ENCODE measurements at regions not wholly inside any gene's neighbourhood (a gene's known extent, or its start where the extent isn't known, plus 50 kb on each side); places are given as distances from the start of the nearest gene placed in this dataset.

GRCh38 chr9:129278391-129279237 lies 100.6 kb upstream of the IER5L start:
- Histone ChIP-seq H3K27ac (ENCODE audit: low read length) (no peak overlapping the region), H3K27me3 (ENCODE audit: control insufficient read depth in 1 of 2, insufficient read depth in 2 of 2, low read length in 2 of 2) (no peaks in the 10 kb centered on the region), H3K36me3 (ENCODE audit: control insufficient read depth in 2 of 2, insufficient read depth in 2 of 2, low read length in 2 of 2) (no peaks in the 10 kb centered on the region), H3K9me3 (ENCODE audit: control insufficient read depth in 2 of 2, low read length in 2 of 2) (no peaks in the 10 kb centered on the region), H3K4me1 (ENCODE audit: control insufficient read depth, insufficient read depth, low read length) (peaks cover 1% of the 10 kb centered on the region), H3K4me3 (ENCODE audit: low read length in 2 of 2) (no peak overlapping the region), H3K9ac (ENCODE audit: low read length in 2 of 2) (no peak overlapping the region)

- no peaks in the 10 kb centered on the region for H3K36me3 ChIP-seq (ENCODE audit: control insufficient read depth in 2 of 2, insufficient read depth in 2 of 2, low read length in 2 of 2)
- H3K27ac ChIP-seq (ENCODE audit: low read length), result no peak overlapping the region
- H3K27me3 ChIP-seq (ENCODE audit: control insufficient read depth in 1 of 2, insufficient read depth in 2 of 2, low read length in 2 of 2), result no peaks in the 10 kb centered on the region
- H3K9me3 ChIP-seq (ENCODE audit: control insufficient read depth in 2 of 2, low read length in 2 of 2), result no peaks in the 10 kb centered on the region
- no peaks in the 10 kb centered on the region for H3K4me1 ChIP-seq (ENCODE audit: control insufficient read depth, insufficient read depth, low read length)
- no peak overlapping the region for H3K9ac ChIP-seq (ENCODE audit: low read length in 2 of 2)
- H3K4me3 ChIP-seq (ENCODE audit: low read length in 2 of 2), result no peak overlapping the region
Observed at GRCh38 chr9:129276486-129277230, 98.6 kb upstream of the IER5L start.

- Histone ChIP-seq H3K4me1 (ENCODE audit: control insufficient read depth, insufficient read depth, low read length) (no peaks in the 10 kb centered on the region), H3K27ac (ENCODE audit: low read length) (no peak overlapping the region), H3K27me3 (ENCODE audit: control insufficient read depth in 1 of 2, insufficient read depth in 2 of 2, low read length in 2 of 2) (no peaks in the 10 kb centered on the region), H3K36me3 (ENCODE audit: control insufficient read depth in 2 of 2, insufficient read depth in 2 of 2, low read length in 2 of 2) (no peaks in the 10 kb centered on the region), H3K4me3 (ENCODE audit: low read length in 2 of 2) (no peak overlapping the region), H3K9me3 (ENCODE audit: control insufficient read depth in 2 of 2, low read length in 2 of 2) (no peaks in the 10 kb centered on the region), H3K9ac (ENCODE audit: low read length in 2 of 2) (no peak overlapping the region)
Observed at GRCh38 chr9:129275626-129276247, 97.7 kb upstream of the IER5L start.

- no peaks in the 10 kb centered on the region for H3K9me3 ChIP-seq (ENCODE audit: control insufficient read depth in 2 of 2, low read length in 2 of 2)
- H3K9ac ChIP-seq (ENCODE audit: low read length in 2 of 2), result no peak overlapping the region
- H3K27ac ChIP-seq (ENCODE audit: low read length), result no peak overlapping the region
- no peaks in the 10 kb centered on the region for H3K4me1 ChIP-seq (ENCODE audit: control insufficient read depth, insufficient read depth, low read length)
- H3K27me3 ChIP-seq (ENCODE audit: control insufficient read depth in 1 of 2, insufficient read depth in 2 of 2, low read length in 2 of 2), result no peaks in the 10 kb centered on the region
- no peaks in the 10 kb centered on the region for H3K36me3 ChIP-seq (ENCODE audit: control insufficient read depth in 2 of 2, insufficient read depth in 2 of 2, low read length in 2 of 2)
- no peak overlapping the region for H3K4me3 ChIP-seq (ENCODE audit: low read length in 2 of 2)
Observed at GRCh38 chr9:129273941-129274684, 96.1 kb upstream of the IER5L start.

- Histone ChIP-seq H3K9ac (ENCODE audit: low read length in 2 of 2) (no peak overlapping the region), H3K27ac (ENCODE audit: low read length) (no peak overlapping the region), H3K4me1 (ENCODE audit: control insufficient read depth, insufficient read depth, low read length) (no peaks in the 10 kb centered on the region), H3K36me3 (ENCODE audit: control insufficient read depth in 2 of 2, insufficient read depth in 2 of 2, low read length in 2 of 2) (no peaks in the 10 kb centered on the region), H3K4me3 (ENCODE audit: low read length in 2 of 2) (no peak overlapping the region), H3K9me3 (ENCODE audit: control insufficient read depth in 2 of 2, low read length in 2 of 2) (no peaks in the 10 kb centered on the region), H3K27me3 (ENCODE audit: control insufficient read depth in 1 of 2, insufficient read depth in 2 of 2, low read length in 2 of 2) (no peaks in the 10 kb centered on the region)
Observed at GRCh38 chr9:129273136-129273895, 95.3 kb upstream of the IER5L start.

GRCh38 chr9:129272348-129273025 lies 94.4 kb upstream of the IER5L start:
- Histone ChIP-seq H3K4me1 (ENCODE audit: control insufficient read depth, insufficient read depth, low read length) (no peaks in the 10 kb centered on the region), H3K9me3 (ENCODE audit: control insufficient read depth in 2 of 2, low read length in 2 of 2) (no peaks in the 10 kb centered on the region), H3K36me3 (ENCODE audit: control insufficient read depth in 2 of 2, insufficient read depth in 2 of 2, low read length in 2 of 2) (no peaks in the 10 kb centered on the region), H3K4me3 (ENCODE audit: low read length in 2 of 2) (no peak overlapping the region), H3K27me3 (ENCODE audit: control insufficient read depth in 1 of 2, insufficient read depth in 2 of 2, low read length in 2 of 2) (no peaks in the 10 kb centered on the region), H3K27ac (ENCODE audit: low read length) (no peak overlapping the region), H3K9ac (ENCODE audit: low read length in 2 of 2) (no peak overlapping the region)

- Histone ChIP-seq H3K9ac (ENCODE audit: low read length in 2 of 2) (no peak overlapping the region), H3K4me3 (ENCODE audit: low read length in 2 of 2) (no peak overlapping the region), H3K4me1 (ENCODE audit: control insufficient read depth, insufficient read depth, low read length) (no peaks in the 10 kb centered on the region), H3K27me3 (ENCODE audit: control insufficient read depth in 1 of 2, insufficient read depth in 2 of 2, low read length in 2 of 2) (no peaks in the 10 kb centered on the region), H3K9me3 (ENCODE audit: control insufficient read depth in 2 of 2, low read length in 2 of 2) (no peaks in the 10 kb centered on the region), H3K36me3 (ENCODE audit: control insufficient read depth in 2 of 2, insufficient read depth in 2 of 2, low read length in 2 of 2) (no peaks in the 10 kb centered on the region), H3K27ac (ENCODE audit: low read length) (no peak overlapping the region)
Observed at GRCh38 chr9:129270903-129271431, 92.9 kb upstream of the IER5L start.

- Histone ChIP-seq H3K27ac (ENCODE audit: low read length) (no peak overlapping the region), H3K36me3 (ENCODE audit: control insufficient read depth in 2 of 2, insufficient read depth in 2 of 2, low read length in 2 of 2) (no peaks in the 10 kb centered on the region), H3K4me1 (ENCODE audit: control insufficient read depth, insufficient read depth, low read length) (no peaks in the 10 kb centered on the region), H3K4me3 (ENCODE audit: low read length in 2 of 2) (no peak overlapping the region), H3K9me3 (ENCODE audit: control insufficient read depth in 2 of 2, low read length in 2 of 2) (no peaks in the 10 kb centered on the region), H3K27me3 (ENCODE audit: control insufficient read depth in 1 of 2, insufficient read depth in 2 of 2, low read length in 2 of 2) (no peaks in the 10 kb centered on the region), H3K9ac (ENCODE audit: low read length in 2 of 2) (no peak overlapping the region)
Observed at GRCh38 chr9:129270205-129270604, 92.1 kb upstream of the IER5L start.

- Histone ChIP-seq H3K27me3 (ENCODE audit: control insufficient read depth in 1 of 2, insufficient read depth in 2 of 2, low read length in 2 of 2) (no peaks in the 10 kb centered on the region), H3K36me3 (ENCODE audit: control insufficient read depth in 2 of 2, insufficient read depth in 2 of 2, low read length in 2 of 2) (no peaks in the 10 kb centered on the region), H3K4me1 (ENCODE audit: control insufficient read depth, insufficient read depth, low read length) (peaks cover 2% of the 10 kb centered on the region), H3K9me3 (ENCODE audit: control insufficient read depth in 2 of 2, low read length in 2 of 2) (no peaks in the 10 kb centered on the region), H3K27ac (ENCODE audit: low read length) (no peak overlapping the region), H3K9ac (ENCODE audit: low read length in 2 of 2) (no peak overlapping the region), H3K4me3 (ENCODE audit: low read length in 2 of 2) (no peak overlapping the region)
Observed at GRCh38 chr9:129267141-129267540, 89.1 kb upstream of the IER5L start.

Data from stomach smooth muscle (tissue), 2 donors.